Trophoblast cell (in vitro differentiated cells and primary cell): ENCODE measurements at regions not wholly inside any gene's neighbourhood (a gene's known extent, or its start where the extent isn't known, plus 50 kb on each side); places are given as distances from the start of the nearest gene placed in this dataset.

Experiments used
- DNase-seq, 2 donors: peaks; one replicate each; pipeline ENCODE4 v3.0.0-alpha.2; 2016
- H2AFZ ChIP-seq: 2 replicates; pipeline ENCODE4 v1.6.1; 2013; ENCODE audit warnings: low read length, moderate library complexity, mild to moderate bottlenecking; ENCODE audit not compliant: insufficient read depth, poor library complexity
- H2AK5ac ChIP-seq: 2 replicates; pipeline ENCODE4 v1.6.1; 2013; ENCODE audit warnings: mild to moderate bottlenecking, low read length
- H2BK120ac ChIP-seq: 2 replicates; pipeline ENCODE4 v1.6.1; 2013; ENCODE audit warnings: low read length, mild to moderate bottlenecking, moderate library complexity; ENCODE audit not compliant: insufficient read depth, poor library complexity
- H2BK12ac ChIP-seq: 2 replicates; pipeline ENCODE4 v1.6.1; 2013; ENCODE audit warnings: mild to moderate bottlenecking, low read length, moderate library complexity
- H2BK5ac ChIP-seq: 2 replicates; pipeline ENCODE4 v1.6.1; 2013; ENCODE audit warnings: low read length, low read depth, moderate library complexity, mild to moderate bottlenecking; ENCODE audit not compliant: poor library complexity
- H3K14ac ChIP-seq: 2 replicates; pipeline ENCODE4 v1.6.1; 2013; ENCODE audit warnings: mild to moderate bottlenecking, low read length
- H3K18ac ChIP-seq: 2 replicates; pipeline ENCODE4 v1.6.1; 2013; ENCODE audit warnings: mild to moderate bottlenecking, low read length
- H3K23ac ChIP-seq: 2 replicates; pipeline ENCODE4 v1.6.1; 2013; ENCODE audit warnings: low read length
- H3K27ac ChIP-seq: 2 replicates; pipeline ENCODE4 v1.5.1; 2013; ENCODE audit warnings: low read depth, mild to moderate bottlenecking, inconsistent platforms, low read length, moderate library complexity
- H3K27me3 ChIP-seq: 2 replicates; pipeline ENCODE4 v1.6.1; 2013; ENCODE audit warnings: inconsistent platforms, mild to moderate bottlenecking, low read length, moderate library complexity; ENCODE audit not compliant: insufficient read depth
- H3K36me3 ChIP-seq, 2 experiments: 1 replicate in 1 of 2; 2 replicates in 1 of 2; pipeline ENCODE4 v1.6.1; 2013; ENCODE audit warnings: low read length in 2 of 2, mild to moderate bottlenecking in 2 of 2, moderate library complexity in 1 of 2; ENCODE audit not compliant: insufficient read depth in 2 of 2, control insufficient read depth in 1 of 2
- H3K4ac ChIP-seq: 2 replicates; pipeline ENCODE4 v1.6.1; 2013; ENCODE audit warnings: low read depth, mild to moderate bottlenecking, low read length, moderate library complexity
- H3K4me1 ChIP-seq, 2 experiments: 1 replicate in 1 of 2; 2 replicates in 1 of 2; pipeline ENCODE4 v1.6.1; 2013; ENCODE audit warnings: low read length in 2 of 2, mild to moderate bottlenecking in 2 of 2, moderate library complexity in 1 of 2; ENCODE audit not compliant: insufficient read depth in 2 of 2, control insufficient read depth in 1 of 2
- H3K4me2 ChIP-seq: 2 replicates; pipeline ENCODE4 v1.6.1; 2013; ENCODE audit warnings: inconsistent platforms, mild to moderate bottlenecking, low read length, moderate library complexity
- H3K4me3 ChIP-seq: 2 replicates; pipeline ENCODE4 v1.5.1; 2013; ENCODE audit warnings: mild to moderate bottlenecking, low read depth, low read length, inconsistent platforms
- H3K79me1 ChIP-seq: one replicate; pipeline ENCODE4 v1.6.1; 2013; ENCODE audit warnings: low read length
- H3K79me2 ChIP-seq: 2 replicates; pipeline ENCODE4 v1.6.1; 2013; ENCODE audit warnings: low read length, mild to moderate bottlenecking; ENCODE audit not compliant: control insufficient read depth, insufficient read depth, poor library complexity
- H3K9ac ChIP-seq: 2 replicates; pipeline ENCODE4 v1.6.1; 2013; ENCODE audit warnings: mild to moderate bottlenecking, low read length
- H3K9me3 ChIP-seq: 2 replicates; pipeline ENCODE4 v1.6.1; 2013; ENCODE audit warnings: low read depth, mild to moderate bottlenecking, control low read depth, inconsistent platforms, low read length; ENCODE audit not compliant: insufficient read depth
- H4K12ac ChIP-seq: 2 replicates; pipeline ENCODE4 v1.6.1; 2013; ENCODE audit warnings: low read depth, mild to moderate bottlenecking, low read length, moderate library complexity
- H4K8ac ChIP-seq: 2 replicates; pipeline ENCODE4 v1.6.1; 2013; ENCODE audit warnings: low read depth, mild to moderate bottlenecking, low read length, moderate library complexity
- H4K91ac ChIP-seq: one replicate; pipeline ENCODE4 v1.6.1; 2013; ENCODE audit warnings: low read depth, mild to moderate bottlenecking, low read length, moderate library complexity
- WGBS: extraction: QIAGEN DNeasy Blood & Tissue Kit; methylation state at CpG from one replicate; pipeline ENCODE4 v1.1.7; 2013; ENCODE audit warnings: missing lambda C conversion rate; ENCODE audit not compliant: insufficient read length, insufficient coverage; ENCODE audit errors: extremely low coverage; 5-methylcytosine and 5-hydroxymethylcytosine counted together

- Histone ChIP-seq H4K12ac (no peak overlapping the region), H3K14ac (no peak overlapping the region), H2AK5ac (no peak overlapping the region), H3K9me3 (no peaks in the 10 kb centered on the region), H2AFZ (no peak overlapping the region), H2BK5ac (no peak overlapping the region), H3K27me3 (no peaks in the 10 kb centered on the region), H3K18ac (no peak overlapping the region), H3K4me2 (no peak overlapping the region), H3K4me1 (no peaks in the 10 kb centered on the region), H3K27ac (no peak overlapping the region), H3K79me2 (no peaks in the 10 kb centered on the region), H3K4me3 (no peak overlapping the region), H3K23ac (no peak overlapping the region), H2BK120ac (no peak overlapping the region), H2BK12ac (no peak overlapping the region), H4K8ac (no peak overlapping the region), H3K9ac (no peak overlapping the region), H3K4ac (no peak overlapping the region), H3K79me1 (no peaks in the 10 kb centered on the region), H4K91ac (no peak overlapping the region), H3K36me3 (no peaks in the 10 kb centered on the region)
- DNase-seq, result no peak
- no CpG with 5 or more reads among the region's 5 CpGs for WGBS
These were observed 688.9 kb upstream of the KIF2B start for GRCh38 chr17:53133876-53134275.

GRCh38 chr17:53129863-53130262 lies 692.9 kb upstream of the KIF2B start:
- no peak overlapping the region for H3K4me2 ChIP-seq
- no peak overlapping the region for H3K27ac ChIP-seq
- no peak overlapping the region for H3K4ac ChIP-seq
- H2BK12ac ChIP-seq, result no peak overlapping the region
- WGBS, result no CpG with 5 or more reads among the region's 2 CpGs
- no peak overlapping the region for H4K91ac ChIP-seq
- no peak overlapping the region for H2BK120ac ChIP-seq
- no peak overlapping the region for H3K23ac ChIP-seq
- no peak overlapping the region for H2AK5ac ChIP-seq
- no peaks in the 10 kb centered on the region for H3K4me1 ChIP-seq
- H3K9ac ChIP-seq, result no peak overlapping the region
- no peaks in the 10 kb centered on the region for H3K27me3 ChIP-seq
- H4K12ac ChIP-seq, result no peak overlapping the region
- no peak for DNase-seq
- H3K14ac ChIP-seq, result no peak overlapping the region
- no peaks in the 10 kb centered on the region for H3K79me1 ChIP-seq
- H3K9me3 ChIP-seq, result no peaks in the 10 kb centered on the region
- no peak overlapping the region for H4K8ac ChIP-seq
- H3K36me3 ChIP-seq, result no peaks in the 10 kb centered on the region
- H3K18ac ChIP-seq, result no peak overlapping the region
- H2BK5ac ChIP-seq, result no peak overlapping the region
- no peak overlapping the region for H2AFZ ChIP-seq
- no peaks in the 10 kb centered on the region for H3K79me2 ChIP-seq
- no peak overlapping the region for H3K4me3 ChIP-seq

GRCh38 chr17:53127331-53127730 lies 695.4 kb upstream of the KIF2B start:
- no peaks in the 10 kb centered on the region for H3K36me3 ChIP-seq
- no peak overlapping the region for H2AFZ ChIP-seq
- H3K9me3 ChIP-seq, result no peaks in the 10 kb centered on the region
- H4K8ac ChIP-seq, result no peak overlapping the region
- no peak overlapping the region for H3K27ac ChIP-seq
- H4K12ac ChIP-seq, result no peak overlapping the region
- no peak overlapping the region for H3K4ac ChIP-seq
- H3K27me3 ChIP-seq, result no peaks in the 10 kb centered on the region
- WGBS, result no CpG with 5 or more reads among the region's 3 CpGs
- no peak overlapping the region for H3K23ac ChIP-seq
- H2BK120ac ChIP-seq, result no peak overlapping the region
- no peak overlapping the region for H3K4me3 ChIP-seq
- no peaks in the 10 kb centered on the region for H3K79me2 ChIP-seq
- H3K4me2 ChIP-seq, result no peak overlapping the region
- no peak overlapping the region for H2BK5ac ChIP-seq
- H3K14ac ChIP-seq, result no peak overlapping the region
- no peaks in the 10 kb centered on the region for H3K79me1 ChIP-seq
- H3K9ac ChIP-seq, result no peak overlapping the region
- H2BK12ac ChIP-seq, result no peak overlapping the region
- H4K91ac ChIP-seq, result no peak overlapping the region
- DNase-seq, result no peak
- H3K4me1 ChIP-seq, result no peaks in the 10 kb centered on the region
- H2AK5ac ChIP-seq, result no peak overlapping the region
- no peak overlapping the region for H3K18ac ChIP-seq

GRCh38 chr17:53122966-53123365 lies 699.8 kb upstream of the KIF2B start:
- no peaks in the 10 kb centered on the region for H3K4me1 ChIP-seq
- no peaks in the 10 kb centered on the region for H3K27me3 ChIP-seq
- no peak overlapping the region for H4K12ac ChIP-seq
- H2BK5ac ChIP-seq, result no peak overlapping the region
- H4K8ac ChIP-seq, result no peak overlapping the region
- H3K14ac ChIP-seq, result no peak overlapping the region
- no peak for DNase-seq
- no peak overlapping the region for H2BK120ac ChIP-seq
- H3K4me3 ChIP-seq, result no peak overlapping the region
- no peak overlapping the region for H3K9ac ChIP-seq
- H2AK5ac ChIP-seq, result no peak overlapping the region
- H3K79me2 ChIP-seq, result no peaks in the 10 kb centered on the region
- no peak overlapping the region for H2BK12ac ChIP-seq
- H3K79me1 ChIP-seq, result no peaks in the 10 kb centered on the region
- H3K4ac ChIP-seq, result no peak overlapping the region
- no peak overlapping the region for H3K18ac ChIP-seq
- H4K91ac ChIP-seq, result no peak overlapping the region
- H3K27ac ChIP-seq, result no peak overlapping the region
- H3K9me3 ChIP-seq, result no peaks in the 10 kb centered on the region
- no peaks in the 10 kb centered on the region for H3K36me3 ChIP-seq
- no peak overlapping the region for H2AFZ ChIP-seq
- no peak overlapping the region for H3K4me2 ChIP-seq
- no peak overlapping the region for H3K23ac ChIP-seq

- Histone ChIP-seq H3K9ac (no peak overlapping the region), H4K12ac (no peak overlapping the region), H3K9me3 (no peaks in the 10 kb centered on the region), H3K4me2 (no peak overlapping the region), H3K79me2 (no peaks in the 10 kb centered on the region), H3K36me3 (no peaks in the 10 kb centered on the region), H3K4me3 (no peak overlapping the region), H2BK5ac (no peak overlapping the region), H3K14ac (no peak overlapping the region), H3K18ac (no peak overlapping the region), H3K23ac (no peak overlapping the region), H4K91ac (no peak overlapping the region), H3K4ac (no peak overlapping the region), H2AK5ac (no peak overlapping the region), H3K27ac (no peak overlapping the region), H2BK12ac (no peak overlapping the region), H3K4me1 (no peaks in the 10 kb centered on the region), H3K27me3 (no peaks in the 10 kb centered on the region), H3K79me1 (no peaks in the 10 kb centered on the region), H2AFZ (no peak overlapping the region), H4K8ac (no peak overlapping the region), H2BK120ac (no peak overlapping the region)
- WGBS, result no CpG with 5 or more reads among the region's 2 CpGs
- DNase-seq, result no peak
These were observed 703.0 kb upstream of the KIF2B start for GRCh38 chr17:53119773-53120172.
